Natural killer cell treated with Interleukin-12 subunit alpha and Interleukin-12 subunit beta and Interleukin-15 and Interleukin-18, amount 100 ng/mL, for 72 hours (primary cell): ENCODE measurements at regions not wholly inside any gene's neighbourhood (a gene's known extent, or its start where the extent isn't known, plus 50 kb on each side); places are given as distances from the start of the nearest gene placed in this dataset.

Source experiments
- ATAC-seq, 2 donors: fragments of 150-1000 bp; cut with Tn5 transposase in 1 of 2; sonication (Bioruptor Pico), chemical (Tn5 transposase) in 1 of 2; 2 replicates each; pipeline ENCODE4 v1.10.0; 2021
- DNase-seq: peaks from one replicate; pipeline ENCODE4 v3.0.0; 2022; ENCODE audit warnings: low spot score
- H3K27ac Mint-ChIP-seq, 2 donors: 1 replicate in 1 of 2; 2 replicates in 1 of 2; pipeline ENCODE4 v1.8.0; 2022; ENCODE audit warnings: mixed read lengths in 2 of 2, mild to moderate bottlenecking in 1 of 2, moderate library complexity in 1 of 2
- H3K27me3 Mint-ChIP-seq, 2 donors: 1 replicate in 1 of 2; 2 replicates in 1 of 2; pipeline ENCODE4 v1.8.0; 2022; ENCODE audit warnings: mixed read lengths in 2 of 2
- H3K36me3 Mint-ChIP-seq: one replicate; pipeline ENCODE4 v1.8.0; 2022; ENCODE audit warnings: mixed read lengths
- H3K4me1 Mint-ChIP-seq, 2 donors: 1 replicate in 1 of 2; 2 replicates in 1 of 2; pipeline ENCODE4 v1.8.0; 2022; ENCODE audit warnings: low read depth in 2 of 2, mixed read lengths in 2 of 2, mild to moderate bottlenecking in 1 of 2
- H3K4me3 Mint-ChIP-seq: one replicate; pipeline ENCODE4 v1.8.0; 2022; ENCODE audit warnings: mixed read lengths
- H3K9me3 Mint-ChIP-seq: 2 replicates; pipeline ENCODE4 v1.8.0; 2022; ENCODE audit warnings: mixed read lengths

DNA sequence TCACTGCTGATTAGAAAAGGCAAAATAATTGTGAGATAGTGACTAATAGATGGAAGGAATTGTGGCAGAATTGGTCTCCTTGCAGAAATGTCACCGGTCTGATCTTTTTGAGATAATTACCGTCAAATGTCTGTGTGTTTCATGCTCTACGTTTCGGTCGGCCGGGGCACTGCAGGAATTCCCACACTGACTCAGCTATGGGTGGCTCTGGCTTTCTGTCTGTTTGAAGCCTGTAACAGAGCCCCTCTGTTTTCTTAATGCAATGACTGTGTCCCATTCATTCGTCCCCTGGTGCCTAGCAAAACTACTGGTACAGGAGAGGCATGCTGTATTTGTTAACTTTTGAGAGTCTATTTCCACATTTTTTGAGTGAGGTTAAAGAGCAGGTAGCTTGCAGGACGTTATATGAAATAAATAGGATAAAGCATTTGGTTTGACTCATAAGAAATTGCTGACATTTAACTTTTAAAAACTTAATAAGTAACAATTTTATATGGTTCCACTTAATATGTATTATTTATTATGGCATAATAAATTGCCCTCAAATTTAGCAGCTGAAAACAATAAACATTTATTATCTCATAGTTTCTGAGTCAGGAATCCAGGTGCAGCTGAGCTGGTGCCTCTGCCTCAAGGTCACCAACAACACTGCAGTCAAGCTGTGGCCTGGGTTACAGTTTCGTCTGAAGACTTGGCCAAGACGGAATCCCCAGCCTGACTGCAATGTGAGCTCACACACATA, 53.3 kb upstream of the CTBP2 start:
- ATAC-seq: no peak
- Mint-ChIP-seq H3K36me3 (no peaks in the 10 kb centered on the region), H3K4me1 (peaks cover 0 to 5% of the 10 kb centered on the region in 2 donors), H3K9me3 (no peaks in the 10 kb centered on the region), H3K4me3 (no peak overlapping the region), H3K27me3 (peaks cover 11 to 19% of the 10 kb centered on the region in 2 donors), H3K27ac (no peak overlapping the region)
- DNase-seq: no peak

GRCh38 chr10:125212150-125212809, 51.9 kb upstream of the CTBP2 start:
- Mint-ChIP-seq H3K36me3 (no peaks in the 10 kb centered on the region), H3K27me3 (peaks cover 7 to 17% of the 10 kb centered on the region in 2 donors), H3K4me1 (no peaks in the 10 kb centered on the region), H3K27ac (no peak overlapping the region), H3K4me3 (no peak overlapping the region), H3K9me3 (no peaks in the 10 kb centered on the region)
- ATAC-seq (no peak), DNase-seq (no peak)
